ENCODE measurements at regions not wholly inside any gene's neighbourhood (a gene's known extent, or its start where the extent isn't known, plus 50 kb on each side); places are given as distances from the start of the nearest gene placed in this dataset.

- TF ChIP-seq JUND (IDR thresholded peaks at IDR 0.05) = no peak
- TF ChIP-seq ELF1 (IDR thresholded peaks at IDR 0.05; ENCODE audit: borderline replicate concordance, low read depth) = no peak
- no peak for TF ChIP-seq SP1 (IDR thresholded peaks at IDR 0.05; ENCODE audit: low read depth)
- TF ChIP-seq EZH2 (IDR thresholded peaks at IDR 0.05) = no peak
These were observed 1088.0 kb upstream of the PCDH7 start (continued) for GRCh38 chr4:29632199-29632598.

GRCh38 chr4:29636961-29637360 lies 1083.2 kb upstream of the PCDH7 start:
- POLR2A ChIA-PET = no interaction called here
- no peaks in the 10 kb centered on the region for H3K9me3 ChIP-seq (ENCODE audit: control insufficient read depth in 1 of 2, insufficient read depth in 1 of 2, low read depth in 1 of 2, low read length in 2 of 2)

More at GRCh38 chr4:29636961-29637360, 1083.2 kb upstream of the PCDH7 start:
- RAD21 ChIA-PET (ENCODE audit: low non-redundant PET in 1 of 2, low total read pairs in 2 of 2, uncharacterized antibody in 2 of 2, unreplicated experiment in 2 of 2) = no interaction called here
- DNase-seq (ENCODE audit: low read depth, low spot score) (no peak), ATAC-seq (no peak)
- Histone ChIP-seq H3K4me3 (replicated peaks in 1 of 2; ENCODE audit: low read depth in 1 of 2, low read length in 2 of 2) (no peak overlapping the region), H3K4me2 (ENCODE audit: low read length) (no peak overlapping the region), H3K27me3 (ENCODE audit: insufficient read depth, low read length) (no peaks in the 10 kb centered on the region), H3K36me3 (ENCODE audit: control insufficient read depth in 1 of 2, insufficient read depth in 2 of 2, low read length in 2 of 2) (no peaks in the 10 kb centered on the region), H3K9me2 (ENCODE audit: insufficient read depth) (no peaks in the 10 kb centered on the region), H3K27ac (ENCODE audit: low read depth, low read length) (no peak overlapping the region), H3K79me2 (ENCODE audit: insufficient read depth, low read length) (no peaks in the 10 kb centered on the region), H4K20me1 (ENCODE audit: insufficient read depth) (no peaks in the 10 kb centered on the region), H3K4me1 (ENCODE audit: control insufficient read depth in 1 of 2, insufficient read depth in 2 of 2, low read length in 2 of 2) (no peaks in the 10 kb centered on the region), H3K9ac (ENCODE audit: low read length) (no peak overlapping the region), H2AFZ (ENCODE audit: low read depth, low read length, poor library complexity, severe bottlenecking) (no peak overlapping the region)
- no TSS peak for BruUV-seq (replicated peaks)
- intact Hi-C loops (cut with micrococcal nuclease) = no loop called here
- TF ChIP-seq EGR1 (IDR thresholded peaks at IDR 0.05; ENCODE audit: low read depth) = no peak
- TF ChIP-seq ZFX (IDR thresholded peaks at IDR 0.05) = no peak
- no peak for TF ChIP-seq MAX (IDR thresholded peaks at IDR 0.05)
- peak; percentile 5; the same call in 1 of the 2 replicates for TF ChIP-seq REST (IDR thresholded peaks at IDR 0.05; ENCODE audit: low read depth)
- CTCF ChIA-PET = no interaction called here

All from HCT116 (cell line).